ENCODE measurements at regions not wholly inside any gene's neighbourhood (a gene's known extent, or its start where the extent isn't known, plus 50 kb on each side); places are given as distances from the start of the nearest gene placed in this dataset.

- TF ChIP-seq EP300 (IDR thresholded peaks at IDR 0.05; ENCODE audit: borderline replicate concordance): no peak
- no peak for TF ChIP-seq CREB1 (IDR thresholded peaks at IDR 0.05; ENCODE audit: low read depth)
- TF ChIP-seq USF1 (IDR thresholded peaks at IDR 0.05): no peak
- TF ChIP-seq TEAD4 (IDR thresholded peaks at IDR 0.05): no peak
- no peak for TF ChIP-seq TCF12 (IDR thresholded peaks at IDR 0.05; ENCODE audit: low read depth)
- TF ChIP-seq RAD21 (IDR thresholded peaks at IDR 0.05; ENCODE audit: low read depth): no peak
- no peak for TF ChIP-seq YY1 (IDR thresholded peaks at IDR 0.05; ENCODE audit: low read depth)
- no peak for TF ChIP-seq TAF1 (IDR thresholded peaks at IDR 0.05; ENCODE audit: low read depth)
Observed at GRCh38 chr7:17150018-17150417, 148.4 kb upstream of the AHR start.

Measured in Ishikawa (cell line).